ENCODE measurements at regions not wholly inside any gene's neighbourhood (a gene's known extent, or its start where the extent isn't known, plus 50 kb on each side); places are given as distances from the start of the nearest gene placed in this dataset.

GRCh38 chr4:126268106-126268505 is 953.4 kb downstream of the FAT4 start:
- TF ChIP-seq CTCF (IDR thresholded peaks at IDR 0.05) (no peak), POLR2A (IDR thresholded peaks at IDR 0.05) (no peak), POLR2AphosphoS5 (IDR thresholded peaks at IDR 0.05) (no peak), EP300 (IDR thresholded peaks at IDR 0.05) (no peak)
